ENCODE measurements at regions not wholly inside any gene's neighbourhood (a gene's known extent, or its start where the extent isn't known, plus 50 kb on each side); places are given as distances from the start of the nearest gene placed in this dataset.

- H3K27ac ChIP-seq: no peak overlapping the region
- DNase-seq: no peak
- no peaks in the 10 kb centered on the region for H3K4me1 ChIP-seq
- H3K4me3 ChIP-seq: no peak overlapping the region
- no peaks in the 10 kb centered on the region for H3K27me3 ChIP-seq
- intact Hi-C loops (cut with DNase I; ENCODE audit: low total_unique reads): no loop called here
- no peaks in the 10 kb centered on the region for H3K36me3 ChIP-seq
- no peaks in the 10 kb centered on the region for H3K9me3 ChIP-seq
- TF ChIP-seq POLR2A (IDR thresholded peaks at IDR 0.05) (no peak), CTCF (IDR thresholded peaks at IDR 0.05) (no peak)
Observed at GRCh38 chr21:22965455-22966135, 1967.4 kb downstream of the NCAM2 start.

GRCh38 chr21:22981819-22982218, 1983.6 kb downstream of the NCAM2 start:
- Histone ChIP-seq H3K27me3 (no peaks in the 10 kb centered on the region), H3K36me3 (no peaks in the 10 kb centered on the region), H3K9me3 (no peaks in the 10 kb centered on the region), H3K4me3 (no peak overlapping the region), H3K27ac (no peak overlapping the region), H3K4me1 (no peaks in the 10 kb centered on the region)
- TF ChIP-seq CTCF (IDR thresholded peaks at IDR 0.05): no peak
- no peak for TF ChIP-seq POLR2A (IDR thresholded peaks at IDR 0.05)
- DNase-seq: no peak
- intact Hi-C loops (cut with DNase I; ENCODE audit: low total_unique reads): no loop called here

DNA sequence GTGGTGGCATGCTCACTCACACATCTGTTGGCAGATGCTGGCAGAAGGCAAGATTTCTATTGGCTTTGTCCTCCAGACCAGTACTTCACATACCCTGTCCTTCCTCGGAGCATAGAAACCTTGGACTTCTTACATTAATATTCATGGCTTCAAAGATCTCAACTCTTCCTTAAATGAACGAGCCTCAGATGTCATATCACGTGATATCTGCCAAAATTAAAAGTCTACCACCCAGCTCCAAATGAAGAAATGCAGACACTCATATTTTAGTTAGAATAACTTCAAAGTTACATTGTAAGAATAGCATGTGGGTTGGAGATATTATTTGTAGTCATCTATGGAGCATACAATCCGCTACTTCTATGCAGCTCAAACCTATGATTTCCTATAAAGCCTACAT, 1994.9 kb downstream of the NCAM2 start:
- no peak for DNase-seq
- Histone ChIP-seq H3K4me3 (no peak overlapping the region), H3K27me3 (no peaks in the 10 kb centered on the region), H3K36me3 (no peaks in the 10 kb centered on the region), H3K9me3 (no peaks in the 10 kb centered on the region), H3K4me1 (no peaks in the 10 kb centered on the region), H3K27ac (no peak overlapping the region)
- TF ChIP-seq CTCF (IDR thresholded peaks at IDR 0.05) (no peak), POLR2A (IDR thresholded peaks at IDR 0.05) (no peak)
- intact Hi-C loops (cut with DNase I; ENCODE audit: low total_unique reads): no loop called here

DNA sequence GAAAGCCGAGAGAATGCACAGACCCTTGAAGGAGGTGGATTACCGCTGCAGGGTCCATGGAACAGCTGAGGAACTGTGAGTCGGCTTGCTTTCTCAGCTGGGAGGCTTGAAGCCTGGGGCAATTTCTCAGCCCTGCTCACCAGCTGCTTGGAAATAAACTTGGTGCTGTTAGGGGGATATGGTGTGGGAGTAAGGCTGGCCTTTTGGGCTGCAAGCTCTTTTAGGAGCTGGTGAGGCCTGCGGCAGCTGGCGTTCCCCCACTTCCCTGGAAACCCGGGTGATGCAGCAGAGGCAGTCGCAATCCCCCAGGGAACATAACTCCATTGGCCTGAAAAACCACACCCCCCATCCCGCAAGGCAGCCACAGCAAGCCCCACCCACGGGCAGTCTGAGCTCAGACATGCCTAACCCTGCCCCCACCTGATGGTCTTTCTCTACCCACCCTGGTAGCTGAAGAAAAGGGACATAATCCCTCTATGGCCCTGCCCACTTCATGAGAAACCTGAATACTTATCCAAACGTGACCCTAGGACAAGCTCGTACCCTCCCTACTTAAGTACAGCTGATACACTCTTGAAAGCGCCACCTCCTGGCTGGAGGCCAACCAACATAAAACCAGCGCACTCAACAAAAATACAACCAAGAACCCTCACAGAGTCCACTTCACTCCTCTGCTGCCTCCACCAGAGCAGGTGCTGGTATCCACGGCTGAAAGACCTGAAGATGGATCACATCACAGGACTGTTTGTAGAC, 1995.8 kb downstream of the NCAM2 start:
- no peak for TF ChIP-seq POLR2A (IDR thresholded peaks at IDR 0.05)
- no peak for TF ChIP-seq CTCF (IDR thresholded peaks at IDR 0.05)
- no peaks in the 10 kb centered on the region for H3K36me3 ChIP-seq
- H3K9me3 ChIP-seq: no peaks in the 10 kb centered on the region
- no peak for DNase-seq
- H3K4me1 ChIP-seq: no peaks in the 10 kb centered on the region
- H3K27ac ChIP-seq: no peak overlapping the region
- intact Hi-C loops (cut with DNase I; ENCODE audit: low total_unique reads): no loop called here
- no peak overlapping the region for H3K4me3 ChIP-seq
- H3K27me3 ChIP-seq: no peaks in the 10 kb centered on the region

DNA sequence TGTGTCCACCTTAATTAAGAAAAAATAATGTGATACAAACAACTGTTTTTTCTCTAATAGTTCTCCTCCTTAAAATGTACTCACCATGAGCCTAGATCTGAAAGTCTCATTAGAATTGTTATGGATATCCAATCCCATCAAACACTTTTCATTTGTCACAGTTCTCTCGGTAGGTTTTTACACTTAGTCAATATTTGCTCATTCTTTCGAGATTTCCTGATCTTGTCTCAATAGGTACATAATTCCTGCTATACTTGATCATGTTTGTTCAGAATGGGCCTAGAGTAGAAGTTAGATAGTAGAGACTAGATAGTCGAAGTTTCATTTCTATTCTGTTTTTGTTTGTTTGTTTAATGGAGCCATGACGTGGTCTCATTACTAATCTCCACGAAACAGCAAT, 2005.7 kb downstream of the NCAM2 start:
- TF ChIP-seq CTCF (IDR thresholded peaks at IDR 0.05) (no peak), POLR2A (IDR thresholded peaks at IDR 0.05) (no peak)
- Histone ChIP-seq H3K9me3 (no peaks in the 10 kb centered on the region), H3K4me1 (no peaks in the 10 kb centered on the region), H3K27ac (no peak overlapping the region), H3K4me3 (no peak overlapping the region), H3K27me3 (no peaks in the 10 kb centered on the region), H3K36me3 (no peaks in the 10 kb centered on the region)
- intact Hi-C loops (cut with DNase I; ENCODE audit: low total_unique reads): no loop called here
- DNase-seq: no peak

Data from uterus (tissue), 3 donors.